NCI-H2196 treated with DMSO at 0.1 percent for 48 hours (cell line): ENCODE measurements at regions not wholly inside any gene's neighbourhood (a gene's known extent, or its start where the extent isn't known, plus 50 kb on each side); places are given as distances from the start of the nearest gene placed in this dataset.
"Not testable (repeated sequence)": the region's sequence is repeated elsewhere in the genome, so short reads cannot be mapped to it uniquely, and the experiment has no call there.

Experiments
- DNase-seq: peaks from one replicate; lab custom pipeline; 2025; ENCODE audit not compliant: unreplicated experiment; lab: John Stamatoyannopoulos, UW

GRCh38 chr4:38278255-38278654 is 318.1 kb downstream of the PTTG2 start:
- DNase-seq = no peak

DNA sequence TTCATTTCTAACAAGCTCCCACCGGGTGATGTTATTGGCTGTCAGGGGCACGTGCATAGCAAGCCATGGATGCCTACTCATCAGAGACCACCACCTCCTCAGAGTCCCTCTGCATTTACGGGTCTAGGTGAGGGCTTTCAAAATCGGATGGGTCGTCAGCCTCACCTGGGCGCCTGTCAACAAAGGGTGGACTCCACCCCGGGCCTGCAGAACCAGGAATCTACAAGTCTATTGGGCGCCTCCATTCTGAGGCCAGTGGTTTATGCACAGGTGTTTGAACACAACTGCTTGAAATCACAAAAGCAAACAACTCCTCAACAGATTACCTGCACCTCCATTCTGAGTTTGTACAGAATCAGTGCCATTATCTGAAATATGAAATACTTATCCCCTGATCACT is 318.9 kb downstream of the PTTG2 start:
- no peak for DNase-seq

DNA sequence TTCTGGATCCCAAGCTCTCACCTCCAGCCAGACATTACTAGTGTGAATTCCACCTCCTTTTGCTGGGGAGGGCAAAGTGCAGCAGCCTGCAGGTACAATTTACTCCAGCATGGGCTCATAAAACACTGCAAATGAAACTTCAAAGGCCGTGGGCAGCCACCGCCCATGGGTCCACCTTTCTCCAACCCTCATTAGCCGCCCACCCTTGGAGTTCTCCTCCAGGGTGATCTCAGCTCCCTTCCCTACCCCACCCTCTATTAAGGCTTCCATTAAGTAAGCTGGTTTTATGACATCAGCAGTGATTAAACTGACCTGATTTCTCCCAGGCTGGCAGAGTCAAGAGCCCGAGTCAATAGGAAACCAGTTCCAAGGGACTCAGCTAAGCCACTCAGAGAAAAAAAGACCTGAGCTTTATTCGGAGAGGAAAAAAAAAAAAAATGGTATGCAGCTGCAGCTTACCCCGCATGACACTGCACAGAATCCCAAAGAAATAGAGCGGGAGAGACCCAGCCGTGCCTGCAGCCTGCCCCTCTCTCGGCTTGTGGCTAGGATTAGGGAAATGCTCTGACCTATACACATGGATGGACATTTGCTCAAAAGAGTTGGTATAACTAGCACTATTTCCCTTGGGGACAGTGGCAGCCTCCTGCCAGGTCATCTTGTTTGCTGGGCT is 319.6 kb downstream of the PTTG2 start:
- DNase-seq = no peak

DNA sequence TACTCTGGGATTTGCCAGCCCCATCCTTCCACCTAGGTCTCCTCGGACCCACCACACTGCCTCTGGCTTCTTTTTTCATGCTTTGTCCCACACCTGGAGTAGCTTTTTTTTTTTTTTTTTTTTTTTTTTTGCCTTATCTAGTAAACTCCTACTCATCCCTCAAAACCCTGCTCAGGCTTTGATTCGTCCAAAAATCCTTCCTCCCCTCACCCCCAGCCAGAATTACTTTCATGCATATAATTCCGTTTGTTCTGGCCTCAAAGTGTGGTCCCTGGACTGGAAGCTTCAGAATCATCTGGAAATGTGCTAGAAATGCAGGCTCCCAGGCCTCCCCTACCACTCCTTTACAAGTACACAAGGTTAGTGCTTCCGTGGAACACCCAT is 320.1 kb downstream of the PTTG2 start:
- DNase-seq = no peak

DNA sequence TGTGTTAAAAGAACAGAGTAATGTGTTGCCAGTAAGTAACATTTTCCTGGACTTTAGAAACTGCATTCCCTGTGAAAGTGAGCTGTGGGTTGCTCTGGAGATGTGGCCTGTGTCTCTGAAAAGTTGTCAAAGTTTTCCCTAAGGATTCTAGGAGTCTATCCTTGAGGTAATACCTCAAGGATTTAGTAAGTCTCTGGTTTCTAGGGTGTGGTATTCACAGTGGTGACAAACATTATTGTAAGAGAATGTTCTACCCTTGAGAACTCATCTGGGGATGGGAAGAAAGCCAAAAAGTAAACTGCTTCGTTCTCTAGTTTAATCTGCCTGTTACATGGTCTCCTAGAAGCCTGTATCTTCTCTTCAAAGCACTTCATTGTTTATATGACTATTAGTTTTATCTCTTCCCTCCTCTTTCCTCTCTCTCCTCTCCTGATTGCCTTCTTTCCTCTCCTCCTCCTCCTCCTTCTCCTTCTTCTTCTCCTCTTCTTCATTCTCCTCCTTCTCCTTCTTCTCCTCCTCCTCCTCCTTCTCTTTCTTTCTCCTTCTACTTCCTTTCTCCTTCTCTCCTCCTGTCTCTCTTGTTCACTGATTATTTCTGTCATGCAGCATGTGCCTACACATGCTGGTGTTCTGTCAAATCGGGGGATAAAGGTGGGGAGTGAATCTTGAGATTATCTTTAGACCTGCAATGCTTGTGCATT is 321.3 kb downstream of the PTTG2 start:
- no peak for DNase-seq

GRCh38 chr4:38283724-38284123 is 323.5 kb downstream of the PTTG2 start:
- DNase-seq = no peak

- no peak for DNase-seq
Observed at GRCh38 chr4:38284294-38285030, 324.3 kb downstream of the PTTG2 start.

DNA sequence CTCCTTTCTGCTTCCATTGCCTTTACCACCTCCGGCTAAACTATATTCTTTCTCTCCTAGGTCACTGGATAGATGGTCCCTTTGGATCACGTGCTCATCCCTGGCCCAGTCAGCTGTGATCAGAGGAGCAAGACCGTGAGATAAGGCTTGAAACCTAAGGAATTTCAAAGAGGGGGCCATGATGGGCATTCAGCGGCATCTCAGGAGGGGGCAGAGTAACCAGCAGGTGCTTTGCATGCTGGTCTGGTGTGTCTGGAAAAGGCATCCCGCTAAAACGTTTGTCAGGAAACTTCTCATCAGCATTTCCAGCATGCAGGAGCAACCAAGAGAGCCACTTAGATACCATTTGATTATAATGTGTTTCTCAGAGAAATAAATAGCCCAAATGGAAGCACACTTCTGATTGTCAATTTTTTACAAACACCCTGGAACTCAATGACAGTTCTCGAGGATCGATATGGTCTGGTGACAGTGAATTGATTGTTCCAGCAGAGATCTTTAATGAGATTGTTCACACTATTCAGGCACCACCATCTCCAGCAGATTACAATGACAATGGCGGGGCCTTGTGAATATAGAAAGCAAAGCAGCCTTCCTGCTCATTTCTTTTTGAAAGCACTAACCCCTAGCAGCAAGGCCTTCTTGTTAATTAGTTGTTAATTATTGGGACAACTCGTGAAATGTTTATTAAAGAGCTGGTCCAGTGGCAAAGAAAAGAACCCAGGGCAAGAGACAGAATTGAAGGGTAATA is 327.1 kb downstream of the PTTG2 start:
- no peak for DNase-seq

GRCh38 chr4:38289553-38289952 is 329.4 kb downstream of the PTTG2 start:
- no peak for DNase-seq

GRCh38 chr4:38290366-38290765 is 330.2 kb downstream of the PTTG2 start:
- DNase-seq = no peak

DNA sequence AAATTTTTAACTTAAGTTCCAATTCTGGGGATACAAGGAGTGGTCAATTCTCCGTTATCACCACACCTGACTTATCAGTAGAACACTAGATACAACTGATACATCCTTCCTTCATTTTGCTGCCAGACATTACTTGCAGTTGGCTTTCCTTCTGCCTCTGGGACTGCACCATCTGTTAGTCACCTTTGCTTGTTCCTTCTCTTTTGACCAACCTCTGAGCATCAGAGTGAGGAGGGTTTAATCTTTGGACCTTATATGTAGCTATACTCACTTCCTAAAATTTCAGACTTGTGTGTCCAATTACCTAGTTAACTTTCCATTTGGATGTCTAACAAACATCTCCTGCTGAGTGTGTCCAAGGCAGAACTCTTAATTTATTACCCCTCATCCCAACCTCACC is 330.7 kb downstream of the PTTG2 start:
- no peak for DNase-seq

- DNase-seq = no peak
Observed at GRCh38 chr4:38292529-38292928, 332.3 kb downstream of the PTTG2 start.

DNA sequence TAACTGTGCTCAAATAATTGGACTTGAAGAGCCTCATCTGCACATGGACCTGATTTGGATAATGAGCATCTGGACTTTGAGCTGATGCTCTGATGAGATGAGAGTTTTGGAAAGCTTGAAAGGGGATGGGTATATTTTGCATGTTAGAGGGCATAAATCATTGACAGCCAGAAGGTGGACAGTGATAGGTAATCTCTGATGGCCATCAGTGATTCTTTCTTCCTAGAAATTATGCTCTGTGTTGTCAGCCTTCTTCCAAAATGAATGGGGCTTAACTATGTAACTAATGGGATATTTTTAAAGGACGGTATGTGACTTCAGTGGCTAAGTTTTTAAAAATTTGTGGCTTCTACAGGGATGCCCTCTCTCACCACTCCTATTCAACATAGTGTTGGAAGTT is 334.0 kb downstream of the PTTG2 start:
- no peak for DNase-seq

DNA sequence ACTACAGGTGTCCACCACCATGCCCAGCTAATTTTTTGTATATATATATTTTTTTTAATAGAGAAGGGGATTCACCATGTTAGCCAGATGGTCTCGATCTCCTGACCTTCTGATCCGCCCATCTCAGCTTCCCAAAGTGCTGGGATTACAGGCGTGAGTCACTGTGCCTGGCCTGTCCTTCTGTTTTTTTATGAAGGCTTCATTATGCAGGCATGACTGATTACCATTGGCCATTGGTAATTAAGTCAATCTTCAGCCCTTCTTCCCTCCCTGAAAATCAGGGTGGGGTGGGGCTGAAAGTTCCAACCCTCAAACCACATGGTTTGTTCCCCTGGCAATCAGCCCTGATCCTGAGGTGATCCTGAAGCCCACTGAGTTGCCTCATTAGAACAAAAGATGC is 336.9 kb downstream of the PTTG2 start:
- DNase-seq = no peak

GRCh38 chr4:38298868-38299713 is 338.9 kb downstream of the PTTG2 start:
- no peak for DNase-seq

- no peak for DNase-seq
Observed at GRCh38 chr4:38302910-38303309, 342.7 kb downstream of the PTTG2 start.

DNA sequence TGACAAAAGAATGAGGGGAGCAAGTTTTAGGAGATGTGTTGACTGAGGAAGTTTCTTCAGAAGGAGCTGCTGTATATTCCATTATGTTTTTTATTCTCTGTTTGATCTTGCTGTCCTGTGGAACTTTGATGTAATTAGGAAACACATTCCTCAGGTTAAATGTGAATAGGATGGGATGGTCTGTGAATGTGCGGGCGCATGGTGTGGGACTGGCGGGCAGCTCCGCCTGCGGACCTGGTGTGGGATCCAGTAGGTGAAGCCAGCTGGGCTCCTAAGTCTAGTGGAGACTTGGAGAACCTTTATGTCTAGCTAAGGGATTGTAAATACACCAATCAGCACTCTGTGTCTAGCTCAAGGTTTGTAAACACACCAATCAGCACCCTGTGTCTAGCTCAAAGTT is 344.3 kb downstream of the PTTG2 start:
- not testable (repeated sequence) for DNase-seq

- no peak for DNase-seq
Observed at GRCh38 chr4:38306482-38307071, 346.4 kb downstream of the PTTG2 start.

DNA sequence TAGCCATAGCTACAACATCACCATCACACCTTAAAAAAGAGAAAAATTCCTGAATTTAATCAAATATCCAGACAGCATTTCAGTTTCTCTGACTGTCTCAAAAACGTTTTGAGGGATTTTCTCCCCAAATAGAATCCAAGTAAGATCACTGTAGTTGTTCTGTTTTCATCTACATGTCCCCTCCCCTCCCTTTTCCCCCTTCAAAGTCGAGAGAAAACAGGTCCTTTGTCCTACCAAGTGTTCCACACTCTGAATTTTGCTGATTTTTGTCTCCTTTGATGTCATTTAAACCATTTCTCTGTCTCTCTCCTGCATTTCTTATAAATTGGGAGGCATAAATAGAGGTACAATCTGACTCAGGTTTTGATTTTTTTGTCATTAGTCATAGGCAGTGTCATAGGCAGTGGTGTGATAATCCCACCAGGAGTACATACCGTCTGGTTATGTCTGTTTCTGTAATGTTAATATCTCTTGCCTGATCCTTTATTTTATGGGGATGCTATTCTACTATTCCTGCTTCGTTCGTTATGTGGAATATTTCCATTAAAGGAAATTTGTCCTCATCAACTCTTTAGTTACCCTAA is 348.6 kb downstream of the PTTG2 start:
- DNase-seq = no peak

- DNase-seq = no peak
Observed at GRCh38 chr4:38309471-38309870, 349.3 kb downstream of the PTTG2 start.
